IMR-90 (cell line): ENCODE measurements at regions not wholly inside any gene's neighbourhood (a gene's known extent, or its start where the extent isn't known, plus 50 kb on each side); places are given as distances from the start of the nearest gene placed in this dataset.

Experiments
- ATAC-seq: fragments of 200-7000 bp; cut with Tn5 transposase; 2 replicates; pipeline ENCODE4 v1.9.1; 2020; ENCODE audit warnings: low read depth, mild to moderate bottlenecking, moderate library complexity
- BruUV-seq: library from RNA; stranded (reverse); fragments of 400-500 nt; replicated peaks from 2 replicates; lab custom pipeline; 2021; lab: Mats Ljungman, UMichigan
- CTCF ChIA-PET: fragments of 300-600 bp; formaldehyde crosslinking; extraction: SDS; loops from one replicate; lab custom pipeline; 2021; ENCODE audit warnings: antibody characterized with exemption; lab: Yijun Ruan, JAX
- POLR2A ChIA-PET: fragments of 300-600 bp; sonication (Branson Sonifier 250); formaldehyde crosslinking; loops from one replicate; lab custom pipeline; 2022; ENCODE audit warnings: antibody characterized with exemption; ENCODE audit not compliant: unreplicated experiment; lab: Charles Lee
- DNase-seq: peaks from one replicate; pipeline ENCODE4 v3.0.0; 2013
- H2AFZ ChIP-seq: replicated peaks from 2 replicates; pipeline ENCODE3; 2013; ENCODE audit warnings: low read length, mild to moderate bottlenecking; ENCODE audit not compliant: poor library complexity
- H2AK5ac ChIP-seq: 2 replicates; pipeline ENCODE4 v1.6.1; 2013; ENCODE audit warnings: low read depth, low read length, inconsistent platforms
- H2AK9ac ChIP-seq: replicated peaks from 2 replicates; pipeline ENCODE3; 2013; ENCODE audit warnings: mild to moderate bottlenecking, low read depth, low read length, moderate library complexity; ENCODE audit not compliant: poor library complexity
- H2BK120ac ChIP-seq: 2 replicates; pipeline ENCODE4 v1.6.1; 2013; ENCODE audit warnings: low read depth, low read length, inconsistent platforms
- H2BK15ac ChIP-seq: 3 replicates; pipeline ENCODE4 v1.6.1; 2013; ENCODE audit warnings: low read depth, low read length, inconsistent platforms
- H2BK20ac ChIP-seq: 2 replicates; pipeline ENCODE4 v1.6.1; 2013; ENCODE audit warnings: low read depth, mild to moderate bottlenecking, inconsistent platforms, low read length, moderate library complexity
- H2BK5ac ChIP-seq: 2 replicates; pipeline ENCODE4 v1.6.1; 2013; ENCODE audit warnings: mild to moderate bottlenecking, low read depth, low read length, inconsistent platforms; ENCODE audit not compliant: poor library complexity, severe bottlenecking
- H3K14ac ChIP-seq: replicated peaks from 2 replicates; pipeline ENCODE4 v1.6.1; 2013; ENCODE audit warnings: low read depth, low read length, inconsistent platforms
- H3K18ac ChIP-seq: 2 replicates; pipeline ENCODE4 v1.6.1; 2013; ENCODE audit warnings: low read depth, low read length, control low read depth
- H3K23ac ChIP-seq: 2 replicates; pipeline ENCODE4 v1.6.1; 2013; ENCODE audit warnings: low read depth, low read length, inconsistent platforms
- H3K27ac ChIP-seq: 2 replicates; pipeline ENCODE4 v1.5.1; 2013; ENCODE audit warnings: mild to moderate bottlenecking, control low read depth, low read length; ENCODE audit not compliant: insufficient read depth
- H3K27me3 ChIP-seq: 2 replicates; pipeline ENCODE4 v1.6.1; 2013; ENCODE audit warnings: low read length; ENCODE audit not compliant: control insufficient read depth, insufficient read depth
- H3K36me3 ChIP-seq: 2 replicates; pipeline ENCODE4 v1.6.1; 2013; ENCODE audit warnings: low read length, mixed read lengths; ENCODE audit not compliant: control insufficient read depth, insufficient read depth
- H3K4ac ChIP-seq: 2 replicates; pipeline ENCODE4 v1.6.1; 2013; ENCODE audit warnings: low read depth, low read length, inconsistent platforms
- H3K4me1 ChIP-seq: 2 replicates; pipeline ENCODE4 v1.6.1; 2013; ENCODE audit warnings: low read length, mixed read lengths; ENCODE audit not compliant: control insufficient read depth, insufficient read depth
- H3K4me2 ChIP-seq: 2 replicates; pipeline ENCODE4 v1.6.1; 2013; ENCODE audit warnings: low read depth, mild to moderate bottlenecking, control low read depth, low read length, moderate library complexity
- H3K4me3 ChIP-seq: 2 replicates; pipeline ENCODE4 v1.5.1; 2013; ENCODE audit warnings: low read depth, mild to moderate bottlenecking, control low read depth, low read length, moderate library complexity; ENCODE audit not compliant: insufficient read depth
- H3K56ac ChIP-seq: 2 replicates; pipeline ENCODE4 v1.6.1; 2013; ENCODE audit warnings: low read length, inconsistent platforms; ENCODE audit not compliant: insufficient read depth; ENCODE audit errors: extremely low read depth
- H3K79me1 ChIP-seq, 2 experiments: 2 replicates each; pipeline ENCODE4 v1.6.1; 2013; ENCODE audit warnings: low read length in 2 of 2, inconsistent platforms in 1 of 2, low read depth in 1 of 2
- H3K9ac ChIP-seq: 2 replicates; pipeline ENCODE4 v1.6.1; 2013; ENCODE audit warnings: low read depth, low read length, control low read depth
- H3K9me1 ChIP-seq: 2 replicates; pipeline ENCODE4 v1.6.1; 2013; ENCODE audit warnings: low read length, inconsistent platforms; ENCODE audit not compliant: insufficient read depth
- H3K9me3 ChIP-seq: 2 replicates; pipeline ENCODE4 v1.6.1; 2013; ENCODE audit warnings: low read length; ENCODE audit not compliant: control insufficient read depth, insufficient read depth
- H4K20me1 ChIP-seq: 2 replicates; pipeline ENCODE4 v1.6.1; 2013; ENCODE audit warnings: low read length, inconsistent platforms; ENCODE audit not compliant: insufficient read depth
- H4K5ac ChIP-seq: 2 replicates; pipeline ENCODE4 v1.6.1; 2013; ENCODE audit warnings: mild to moderate bottlenecking, low read depth, low read length, control low read depth
- H4K8ac ChIP-seq, 2 experiments: 2 replicates each; pipeline ENCODE4 v1.6.1; 2013; ENCODE audit warnings: low read depth in 2 of 2, low read length in 2 of 2, control low read depth in 1 of 2, inconsistent platforms in 1 of 2
- H4K91ac ChIP-seq: 2 replicates; pipeline ENCODE4 v1.6.1; 2013; ENCODE audit warnings: low read depth, low read length, inconsistent platforms; ENCODE audit not compliant: insufficient read depth
- BHLHE40 ChIP-seq: fragments of 150-350 bp; IDR thresholded peaks from 2 replicates; pipeline ENCODE4 v1.6.1; 2016; ENCODE audit warnings: mild to moderate bottlenecking, low read depth, low read length
- CHD1 ChIP-seq: IDR thresholded peaks from 2 replicates; pipeline ENCODE4 v1.6.1; 2012; ENCODE audit warnings: low read depth, low read length, improper control_type of control experiment
- CTCF ChIP-seq: conservative IDR thresholded peaks from 2 replicates; pipeline ENCODE4 v1.5.1; 2012; ENCODE audit warnings: mild to moderate bottlenecking, low read depth, low read length, improper control_type of control experiment
- FOS ChIP-seq: fragments of 150-350 bp; IDR thresholded peaks from 2 replicates; pipeline ENCODE4 v1.6.1; 2016; ENCODE audit warnings: low read depth, low read length
- MAFK ChIP-seq: IDR thresholded peaks from 2 replicates; pipeline ENCODE4 v1.6.1; 2012; ENCODE audit warnings: low read depth, low read length, improper control_type of control experiment
- MAZ ChIP-seq: IDR thresholded peaks from 2 replicates; pipeline ENCODE4 v1.6.1; 2012; ENCODE audit warnings: low read depth, mild to moderate bottlenecking, low read length, improper control_type of control experiment, moderate library complexity, borderline replicate concordance
- MXI1 ChIP-seq: IDR thresholded peaks from 2 replicates; pipeline ENCODE4 v1.6.1; 2012; ENCODE audit warnings: low read depth, mild to moderate bottlenecking, low read length, moderate library complexity, borderline replicate concordance
- NFE2L2 ChIP-seq: fragments of 150-350 bp; IDR thresholded peaks from 2 replicates; pipeline ENCODE4 v1.6.1; 2016; ENCODE audit warnings: low read depth, mild to moderate bottlenecking, low read length
- POLR2A ChIP-seq: IDR thresholded peaks from 2 replicates; pipeline ENCODE4 v1.6.1; 2012; ENCODE audit warnings: mild to moderate bottlenecking, low read depth, low read length
- RAD21 ChIP-seq: IDR thresholded peaks from 2 replicates; pipeline ENCODE4 v1.6.1; 2012; ENCODE audit warnings: low read length, improper control_type of control experiment
- RCOR1 ChIP-seq: IDR thresholded peaks from 2 replicates; pipeline ENCODE4 v1.6.1; 2012; ENCODE audit warnings: mild to moderate bottlenecking, low read length, improper control_type of control experiment; ENCODE audit not compliant: insufficient replicate concordance
- RFX5 ChIP-seq: IDR thresholded peaks from 2 replicates; pipeline ENCODE4 v1.8.0; 2012; ENCODE audit warnings: low read depth, mild to moderate bottlenecking, low read length, moderate library complexity
- USF2 ChIP-seq: fragments of 150-350 bp; IDR thresholded peaks from 2 replicates; pipeline ENCODE4 v1.6.1; 2017; ENCODE audit warnings: mild to moderate bottlenecking, antibody characterized with exemption, low read length, low read depth
- WGBS, 2 experiments: methylation state at CpG; one replicate each; pipeline versions ENCODE4 v1.1.5 to v1.1.7; 2013; ENCODE audit warnings: missing lambda C conversion rate in 2 of 2; ENCODE audit not compliant: insufficient read length in 1 of 2; ENCODE audit errors: extremely low coverage in 2 of 2; 5-methylcytosine and 5-hydroxymethylcytosine counted together
- dilution Hi-C: fragments of 300-500 bp; cut with HindIII; formaldehyde crosslinking; loops from one replicate; pipeline ENCODE4 v1.14.3; 2018; ENCODE audit warnings: low sequenced_read_pairs; ENCODE audit not compliant: unreplicated experiment
- in situ Hi-C: fragments of 300-500 bp; cut with MboI; formaldehyde crosslinking; loops from 3 replicates; pipeline ENCODE4 v1.14.3; 2019; ENCODE audit warnings: low sequenced_read_pairs, inconsistent platforms, mixed read lengths
- intact Hi-C: fragments of 100-400 bp; cut with micrococcal nuclease; formaldehyde crosslinking; loops from 2 replicates; pipeline ENCODE4 v1.10.0; 2022

- no CpG with 5 or more reads among the region's 2 CpGs for WGBS, 2 experiments
- H4K91ac ChIP-seq, result no peak overlapping the region
- H3K9me3 ChIP-seq, result peaks cover 19% of the 10 kb centered on the region
These were observed 518.6 kb downstream of the GRIN2A start for GRCh38 chr16:9663588-9663987.

More at GRCh38 chr16:9663588-9663987, 518.6 kb downstream of the GRIN2A start:
- Histone ChIP-seq H2BK120ac (no peak overlapping the region), H3K18ac (no peak overlapping the region), H3K9ac (no peak overlapping the region), H2BK20ac (no peak overlapping the region), H3K4ac (no peak overlapping the region), H4K20me1 (no peaks in the 10 kb centered on the region), H3K23ac (no peak overlapping the region), H3K9me1 (no peaks in the 10 kb centered on the region), H4K5ac (no peak overlapping the region), H3K14ac (no peak overlapping the region), H3K4me2 (no peak overlapping the region), H3K36me3 (no peaks in the 10 kb centered on the region), H2AFZ (no peak overlapping the region), H2AK5ac (no peak overlapping the region), H2AK9ac (no peak overlapping the region), H3K27me3 (no peaks in the 10 kb centered on the region), H3K79me1 (no peaks in the 10 kb centered on the region), H4K8ac (no peak overlapping the region), H3K27ac (no peak overlapping the region), H3K4me1 (no peaks in the 10 kb centered on the region), H3K4me3 (no peak overlapping the region), H2BK15ac (no peak overlapping the region), H3K56ac (no peak overlapping the region), H2BK5ac (no peak overlapping the region)
- dilution Hi-C loops, result no loop called here
- ChIA-PET POLR2A (no interaction called here), CTCF (no interaction called here)
- no peak for TF ChIP-seq FOS
- TF ChIP-seq NFE2L2, result no peak
- TF ChIP-seq CTCF, result no peak
- no peak for TF ChIP-seq MAFK
- TF ChIP-seq MXI1, result no peak
- no peak for TF ChIP-seq RAD21
- no peak for TF ChIP-seq USF2
- TF ChIP-seq RCOR1, result no peak
- no peak for TF ChIP-seq POLR2A
- TF ChIP-seq RFX5, result no peak
- no peak for TF ChIP-seq BHLHE40
- TF ChIP-seq CHD1, result no peak
- TF ChIP-seq MAZ, result no peak
- ATAC-seq, result no peak
- in situ Hi-C loops, result no loop called here
- BruUV-seq, result no TSS peak
- DNase-seq, result no peak
- intact Hi-C loops, result no loop called here
